Keratinocyte (primary cell): ENCODE measurements at regions not wholly inside any gene's neighbourhood (a gene's known extent, or its start where the extent isn't known, plus 50 kb on each side); places are given as distances from the start of the nearest gene placed in this dataset.

Experiments used
- DNase-seq: peaks from one replicate; pipeline ENCODE4 v3.0.0-alpha.2; 2011; ENCODE audit warnings: low read depth, missing footprints, low spot score
- FAIRE-seq: peaks from 2 replicates; lab custom pipeline; 2011; peaks lifted over from hg19 to GRCh38; lab: Jason Lieb, UNC
- H2AFZ ChIP-seq: 2 replicates; pipeline ENCODE4 v1.6.0; 2012; ENCODE audit warnings: low read length, control low read depth, inconsistent platforms; ENCODE audit not compliant: control insufficient read depth
- H3K27ac ChIP-seq: 2 replicates; pipeline ENCODE4 v1.5.1; 2011; ENCODE audit warnings: low read length; ENCODE audit not compliant: control insufficient read depth, insufficient read depth
- H3K27me3 ChIP-seq: 3 replicates; pipeline ENCODE4 v1.6.0; 2011; ENCODE audit warnings: low read length; ENCODE audit not compliant: control insufficient read depth, insufficient read depth; ENCODE audit errors: extremely low read depth
- H3K36me3 ChIP-seq, 2 experiments: 2 replicates in 1 of 2; 3 replicates in 1 of 2; pipeline ENCODE4 v1.5.1; 2011; ENCODE audit warnings: low read length in 2 of 2, mild to moderate bottlenecking in 1 of 2; ENCODE audit not compliant: control insufficient read depth in 2 of 2, insufficient read depth in 2 of 2; ENCODE audit errors: extremely low read depth in 1 of 2
- H3K4me1 ChIP-seq: 3 replicates; pipeline ENCODE4 v1.5.1; 2011; ENCODE audit warnings: low read length; ENCODE audit not compliant: control insufficient read depth, insufficient read depth; ENCODE audit errors: extremely low read depth
- H3K4me2 ChIP-seq: 3 replicates; pipeline ENCODE4 v1.6.0; 2011; ENCODE audit warnings: low read depth, low read length; ENCODE audit not compliant: control insufficient read depth, insufficient read depth; ENCODE audit errors: extremely low read depth
- H3K4me3 ChIP-seq, 3 experiments: fragments of 200-600 bp in 1 of 3; sonication (generic) in 1 of 3; 2 replicates in 2 of 3; 3 replicates in 1 of 3; pipeline ENCODE4 v1.5.1; 2011 to 2016; ENCODE audit warnings: low read length in 3 of 3, mild to moderate bottlenecking in 3 of 3, control low read depth in 2 of 3, inconsistent platforms in 1 of 3, low read depth in 1 of 3, mixed read lengths in 1 of 3, mixed run types in 1 of 3, moderate library complexity in 1 of 3; ENCODE audit not compliant: control insufficient read depth in 2 of 3, insufficient read depth in 2 of 3; ENCODE audit errors: extremely low read depth in 1 of 3
- H3K79me2 ChIP-seq: 2 replicates; pipeline ENCODE4 v1.6.0; 2012; ENCODE audit warnings: low read length; ENCODE audit not compliant: control insufficient read depth, insufficient read depth
- H3K9ac ChIP-seq: 3 replicates; pipeline ENCODE4 v1.6.0; 2011; ENCODE audit warnings: low read length; ENCODE audit not compliant: control insufficient read depth, insufficient read depth; ENCODE audit errors: extremely low read depth
- H3K9me1 ChIP-seq: 3 replicates; pipeline ENCODE4 v1.6.0; 2011; ENCODE audit warnings: low read length; ENCODE audit not compliant: control insufficient read depth, insufficient read depth; ENCODE audit errors: extremely low read depth
- H3K9me3 ChIP-seq: 2 replicates; pipeline ENCODE4 v1.5.1; 2012; ENCODE audit warnings: low read depth, low read length; ENCODE audit not compliant: control insufficient read depth
- H4K20me1 ChIP-seq: 3 replicates; pipeline ENCODE4 v1.6.0; 2011; ENCODE audit warnings: low read length; ENCODE audit not compliant: control insufficient read depth, insufficient read depth; ENCODE audit errors: extremely low read depth
- CTCF ChIP-seq, 3 experiments: IDR thresholded peaks in 1 of 3; conservative IDR thresholded peaks in 1 of 3; optimal IDR thresholded peaks in 1 of 3; 2 replicates in 2 of 3; 3 replicates in 1 of 3; pipeline versions ENCODE3 to v1.5.1; 2011; ENCODE audit warnings: low read length in 3 of 3, mild to moderate bottlenecking in 3 of 3, moderate library complexity in 2 of 3, control low read depth in 1 of 3, inconsistent platforms in 1 of 3; ENCODE audit not compliant: insufficient read depth in 2 of 3; ENCODE audit errors: extremely low read depth in 1 of 3
- EZH2 ChIP-seq: IDR thresholded peaks from one replicate; pipeline ENCODE4 v1.6.1; 2012; ENCODE audit warnings: inconsistent platforms, mild to moderate bottlenecking, low read length, moderate library complexity
- dilution Hi-C: fragments of 300-500 bp; cut with MboI; formaldehyde crosslinking; loops from one replicate; pipeline ENCODE4 v1.7.0; 2020; ENCODE audit warnings: low sequenced_read_pairs; ENCODE audit not compliant: extremely low pct_ligation_motif_present

GRCh38 chr7:69208848-69209247 lies 389.4 kb upstream of the AUTS2 start:
- H3K9ac ChIP-seq = no peak overlapping the region
- dilution Hi-C loops = no loop called here
- FAIRE-seq = no peak
- H3K9me1 ChIP-seq = no peaks in the 10 kb centered on the region
- H3K4me3 ChIP-seq = no peak overlapping the region
- no peaks in the 10 kb centered on the region for H3K79me2 ChIP-seq
- H2AFZ ChIP-seq = no peak overlapping the region
- TF ChIP-seq EZH2 (no peak), CTCF (optimal IDR thresholded peaks at IDR 0.05 in 1 of 3, IDR thresholded peaks at IDR 0.05 in 1 of 3, conservative IDR thresholded peaks at IDR 0.05 in 1 of 3; ENCODE audit: extremely low read depth in 1 of 3, insufficient read depth in 2 of 3, low read length in 3 of 3) (no peak)
- no peaks in the 10 kb centered on the region for H3K9me3 ChIP-seq
- H3K36me3 ChIP-seq = no peaks in the 10 kb centered on the region
- H3K4me2 ChIP-seq = no peak overlapping the region
- no peaks in the 10 kb centered on the region for H3K4me1 ChIP-seq
- no peak for DNase-seq
- no peaks in the 10 kb centered on the region for H4K20me1 ChIP-seq
- no peaks in the 10 kb centered on the region for H3K27me3 ChIP-seq
- H3K27ac ChIP-seq = no peak overlapping the region

GRCh38 chr7:69211336-69211735 lies 386.9 kb upstream of the AUTS2 start:
- dilution Hi-C loops = no loop called here
- no peak for DNase-seq
- FAIRE-seq = no peak

More at GRCh38 chr7:69211336-69211735, 386.9 kb upstream of the AUTS2 start:
- no peaks in the 10 kb centered on the region for H4K20me1 ChIP-seq
- H3K9me1 ChIP-seq = no peaks in the 10 kb centered on the region
- no peaks in the 10 kb centered on the region for H3K36me3 ChIP-seq
- H3K79me2 ChIP-seq = no peaks in the 10 kb centered on the region
- no peaks in the 10 kb centered on the region for H3K9me3 ChIP-seq
- H3K9ac ChIP-seq = no peak overlapping the region
- H3K4me1 ChIP-seq = no peaks in the 10 kb centered on the region
- no peak overlapping the region for H3K4me3 ChIP-seq
- no peaks in the 10 kb centered on the region for H3K27me3 ChIP-seq
- no peak overlapping the region for H3K4me2 ChIP-seq
- no peak for TF ChIP-seq CTCF (optimal IDR thresholded peaks at IDR 0.05 in 1 of 3, IDR thresholded peaks at IDR 0.05 in 1 of 3, conservative IDR thresholded peaks at IDR 0.05 in 1 of 3; ENCODE audit: extremely low read depth in 1 of 3, insufficient read depth in 2 of 3, low read length in 3 of 3)
- TF ChIP-seq EZH2 = no peak
- H3K27ac ChIP-seq = no peak overlapping the region
- H2AFZ ChIP-seq = no peak overlapping the region
